Astrocyte (in vitro differentiated cells and primary cell): ENCODE measurements at regions not wholly inside any gene's neighbourhood (a gene's known extent, or its start where the extent isn't known, plus 50 kb on each side); places are given as distances from the start of the nearest gene placed in this dataset.

ENCODE experiments used
- DNase-seq: peaks from one replicate; pipeline ENCODE4 v3.0.0-alpha.2; 2010; ENCODE audit warnings: low read depth
- FAIRE-seq: peaks from 2 replicates; lab custom pipeline; 2011; peaks lifted over from hg19 to GRCh38; lab: Jason Lieb, UNC
- H2AFZ ChIP-seq: 2 replicates; pipeline ENCODE4 v1.6.0; 2012; ENCODE audit warnings: low read depth, low read length, inconsistent platforms
- H3K27ac ChIP-seq: 2 replicates; pipeline ENCODE4 v1.5.1; 2011; ENCODE audit warnings: low read depth, low read length, inconsistent platforms
- H3K27me3 ChIP-seq: 2 replicates; pipeline ENCODE4 v1.6.0; 2011; ENCODE audit warnings: low read length, inconsistent platforms; ENCODE audit not compliant: insufficient read depth
- H3K36me3 ChIP-seq: 2 replicates; pipeline ENCODE4 v1.5.1; 2011; ENCODE audit warnings: low read length, inconsistent platforms; ENCODE audit not compliant: insufficient read depth
- H3K4me1 ChIP-seq: 2 replicates; pipeline ENCODE4 v1.5.1; 2011; ENCODE audit warnings: low read length, inconsistent platforms; ENCODE audit not compliant: insufficient read depth
- H3K4me2 ChIP-seq: 2 replicates; pipeline ENCODE4 v1.6.0; 2012; ENCODE audit warnings: low read length, inconsistent platforms
- H3K4me3 ChIP-seq: 2 replicates; pipeline ENCODE4 v1.5.1; 2011; ENCODE audit warnings: low read depth, mild to moderate bottlenecking, low read length, inconsistent platforms; ENCODE audit not compliant: insufficient read depth
- H3K79me2 ChIP-seq: 2 replicates; pipeline ENCODE4 v1.6.0; 2012; ENCODE audit warnings: mild to moderate bottlenecking, low read length, inconsistent platforms; ENCODE audit not compliant: insufficient read depth
- H3K9ac ChIP-seq: 2 replicates; pipeline ENCODE4 v1.6.0; 2012; ENCODE audit warnings: mild to moderate bottlenecking, low read length, inconsistent platforms
- H3K9me3 ChIP-seq: 2 replicates; pipeline ENCODE4 v1.5.1; 2012; ENCODE audit warnings: low read depth, mild to moderate bottlenecking, low read length, inconsistent platforms; ENCODE audit not compliant: insufficient read depth
- H4K20me1 ChIP-seq: 2 replicates; pipeline ENCODE4 v1.6.0; 2012; ENCODE audit warnings: low read length, inconsistent platforms; ENCODE audit not compliant: insufficient read depth
- H3K27ac Mint-ChIP-seq: one replicate; pipeline ENCODE4 v1.8.0; 2021; ENCODE audit warnings: mild to moderate bottlenecking, mixed read lengths; ENCODE audit not compliant: unreplicated experiment
- H3K27me3 Mint-ChIP-seq: one replicate; pipeline ENCODE4 v1.8.0; 2021; ENCODE audit warnings: low read depth, mixed read lengths; ENCODE audit not compliant: unreplicated experiment
- H3K36me3 Mint-ChIP-seq: one replicate; pipeline ENCODE4 v1.8.0; 2021; ENCODE audit warnings: low read depth, mixed read lengths; ENCODE audit not compliant: unreplicated experiment
- H3K4me1 Mint-ChIP-seq: one replicate; pipeline ENCODE4 v1.8.0; 2021; ENCODE audit warnings: low read depth, mixed read lengths; ENCODE audit not compliant: unreplicated experiment
- H3K4me3 Mint-ChIP-seq: one replicate; pipeline ENCODE4 v1.8.0; 2021; ENCODE audit warnings: mild to moderate bottlenecking, moderate library complexity, mixed read lengths; ENCODE audit not compliant: unreplicated experiment
- H3K9me3 Mint-ChIP-seq: one replicate; pipeline ENCODE4 v1.8.0; 2021; ENCODE audit warnings: mild to moderate bottlenecking, mixed read lengths; ENCODE audit not compliant: unreplicated experiment
- CTCF ChIP-seq: IDR thresholded peaks from 2 replicates; pipeline ENCODE4 v1.5.1; 2011; ENCODE audit warnings: low read depth, mild to moderate bottlenecking, inconsistent platforms, low read length, moderate library complexity; ENCODE audit not compliant: insufficient read depth
- EZH2 ChIP-seq: IDR thresholded peaks from 2 replicates; pipeline ENCODE4 v1.6.1; 2012; ENCODE audit warnings: mild to moderate bottlenecking, low read length, inconsistent platforms; ENCODE audit not compliant: insufficient read depth

GRCh38 chr3:150068440-150069153 is 97.9 kb upstream of the PFN2 start:
- H3K9me3 ChIP-seq = no peaks in the 10 kb centered on the region
- H3K9me3 Mint-ChIP-seq = peaks cover 2% of the 10 kb centered on the region
- H3K4me1 Mint-ChIP-seq = peaks cover 18% of the 10 kb centered on the region
- H3K27ac Mint-ChIP-seq = no peak overlapping the region
- no peaks in the 10 kb centered on the region for H3K79me2 ChIP-seq
- no peaks in the 10 kb centered on the region for H3K36me3 Mint-ChIP-seq
- peaks cover 10% of the 10 kb centered on the region for H3K27me3 Mint-ChIP-seq
- H3K27ac ChIP-seq = no peak overlapping the region
- DNase-seq (no peak), FAIRE-seq (no peak)
- H3K4me2 ChIP-seq = no peak overlapping the region
- H3K4me3 ChIP-seq = no peak overlapping the region
- H2AFZ ChIP-seq = no peak overlapping the region
- H3K4me3 Mint-ChIP-seq = no peak overlapping the region
- no peak overlapping the region for H3K9ac ChIP-seq
- no peaks in the 10 kb centered on the region for H4K20me1 ChIP-seq
- TF ChIP-seq EZH2 (no peak), CTCF (no peak)
- no peaks in the 10 kb centered on the region for H3K27me3 ChIP-seq
- H3K36me3 ChIP-seq = no peaks in the 10 kb centered on the region
- H3K4me1 ChIP-seq = peaks cover 7% of the 10 kb centered on the region

GRCh38 chr3:150067561-150067960 is 96.9 kb upstream of the PFN2 start:
- DNase-seq (no peak), FAIRE-seq (no peak)
- no peak overlapping the region for H3K4me3 ChIP-seq
- no peaks in the 10 kb centered on the region for H3K9me3 ChIP-seq
- Mint-ChIP-seq H3K4me3 (no peak overlapping the region), H3K4me1 (peaks cover 11% of the 10 kb centered on the region), H3K9me3 (peaks cover 2% of the 10 kb centered on the region), H3K36me3 (no peaks in the 10 kb centered on the region), H3K27ac (no peak overlapping the region), H3K27me3 (peaks cover 10% of the 10 kb centered on the region)
- no peaks in the 10 kb centered on the region for H3K36me3 ChIP-seq
- no peak overlapping the region for H2AFZ ChIP-seq
- peaks cover 3% of the 10 kb centered on the region for H3K4me1 ChIP-seq
- H3K9ac ChIP-seq = no peak overlapping the region
- TF ChIP-seq EZH2 (no peak), CTCF (no peak)
- no peak overlapping the region for H3K4me2 ChIP-seq
- H3K79me2 ChIP-seq = no peaks in the 10 kb centered on the region
- H3K27ac ChIP-seq = no peak overlapping the region
- no peaks in the 10 kb centered on the region for H3K27me3 ChIP-seq
- H4K20me1 ChIP-seq = no peaks in the 10 kb centered on the region

GRCh38 chr3:150064971-150065370 is 94.3 kb upstream of the PFN2 start:
- Histone ChIP-seq H2AFZ (no peak overlapping the region), H3K4me2 (no peak overlapping the region), H3K36me3 (no peaks in the 10 kb centered on the region), H3K9ac (no peak overlapping the region), H4K20me1 (no peaks in the 10 kb centered on the region), H3K27ac (no peak overlapping the region), H3K9me3 (no peaks in the 10 kb centered on the region), H3K79me2 (no peaks in the 10 kb centered on the region), H3K27me3 (no peaks in the 10 kb centered on the region), H3K4me1 (peaks cover 7% of the 10 kb centered on the region), H3K4me3 (no peak overlapping the region)
- Mint-ChIP-seq H3K9me3 (peaks cover 2% of the 10 kb centered on the region), H3K4me1 (peaks cover 7% of the 10 kb centered on the region), H3K27me3 (peaks cover 10% of the 10 kb centered on the region), H3K4me3 (no peak overlapping the region), H3K36me3 (no peaks in the 10 kb centered on the region), H3K27ac (no peak overlapping the region)
- FAIRE-seq = no peak
- DNase-seq = no peak
- TF ChIP-seq EZH2 (no peak), CTCF (no peak)
